ENCODE measurements at regions not wholly inside any gene's neighbourhood (a gene's known extent, or its start where the extent isn't known, plus 50 kb on each side); places are given as distances from the start of the nearest gene placed in this dataset.

- POLR2A ChIA-PET (ENCODE audit: low non-redundant PET): no interaction called here
- intact Hi-C loops (cut with micrococcal nuclease; ENCODE audit: unreplicated experiment): no loop called here
Observed at GRCh38 chr12:92275443-92276154, 130.0 kb upstream of the BTG1 start.

GRCh38 chr12:92273076-92273475, 127.4 kb upstream of the BTG1 start:
- no peak overlapping the region for H3K27ac ChIP-seq (ENCODE audit: low read depth, low read length, poor library complexity, severe bottlenecking)
- ChIA-PET POLR2A (ENCODE audit: low non-redundant PET) (no interaction called here), CTCF (no interaction called here)
- TF ChIP-seq CTCF (conservative IDR thresholded peaks at IDR 0.05; ENCODE audit: low read depth, low read length) (no peak), EZH2 (IDR thresholded peaks at IDR 0.05; ENCODE audit: borderline replicate concordance, low read depth, low read length, poor library complexity, severe bottlenecking) (no peak)
- intact Hi-C loops (cut with micrococcal nuclease; ENCODE audit: unreplicated experiment): no loop called here
- H3K27me3 ChIP-seq (replicated peaks; ENCODE audit: insufficient read depth, low read depth, low read length, poor library complexity): no peaks in the 10 kb centered on the region
- H3K9me3 ChIP-seq (ENCODE audit: low read depth, low read length, poor library complexity, severe bottlenecking): no peaks in the 10 kb centered on the region
- H3K4me3 ChIP-seq (ENCODE audit: low read depth, low read length, poor library complexity, severe bottlenecking): no peak overlapping the region
- H3K36me3 ChIP-seq (ENCODE audit: insufficient read depth, low read length, poor library complexity, severe bottlenecking): no peaks in the 10 kb centered on the region
- no TSS peak for BruUV-seq (replicated peaks)
- H3K4me1 ChIP-seq (ENCODE audit: insufficient read depth, low read length, poor library complexity, severe bottlenecking): no peaks in the 10 kb centered on the region
- no peak for DNase-seq (ENCODE audit: low spot score)

More at GRCh38 chr12:92275443-92276154, 130.0 kb upstream of the BTG1 start:
- Histone ChIP-seq H3K9me3 (ENCODE audit: low read depth, low read length, poor library complexity, severe bottlenecking) (no peaks in the 10 kb centered on the region), H3K4me3 (ENCODE audit: low read depth, low read length, poor library complexity, severe bottlenecking) (no peak overlapping the region), H3K27me3 (replicated peaks; ENCODE audit: insufficient read depth, low read depth, low read length, poor library complexity) (no peaks in the 10 kb centered on the region), H3K27ac (ENCODE audit: low read depth, low read length, poor library complexity, severe bottlenecking) (no peak overlapping the region), H3K36me3 (ENCODE audit: insufficient read depth, low read length, poor library complexity, severe bottlenecking) (no peaks in the 10 kb centered on the region), H3K4me1 (ENCODE audit: insufficient read depth, low read length, poor library complexity, severe bottlenecking) (no peaks in the 10 kb centered on the region)
- TF ChIP-seq CTCF (conservative IDR thresholded peaks at IDR 0.05; ENCODE audit: low read depth, low read length) (no peak), EZH2 (IDR thresholded peaks at IDR 0.05; ENCODE audit: borderline replicate concordance, low read depth, low read length, poor library complexity, severe bottlenecking) (no peak)
- CTCF ChIA-PET: no interaction called here
- BruUV-seq (replicated peaks): no TSS peak
- DNase-seq (ENCODE audit: low spot score): no peak

GRCh38 chr12:92272061-92272964, 126.7 kb upstream of the BTG1 start:
- ChIA-PET POLR2A (ENCODE audit: low non-redundant PET) (no interaction called here), CTCF (no interaction called here)
- intact Hi-C loops (cut with micrococcal nuclease; ENCODE audit: unreplicated experiment): no loop called here
- no TSS peak for BruUV-seq (replicated peaks)
- H3K4me1 ChIP-seq (ENCODE audit: insufficient read depth, low read length, poor library complexity, severe bottlenecking): no peaks in the 10 kb centered on the region
- TF ChIP-seq EZH2 (IDR thresholded peaks at IDR 0.05; ENCODE audit: borderline replicate concordance, low read depth, low read length, poor library complexity, severe bottlenecking): no peak
- no peak for TF ChIP-seq CTCF (conservative IDR thresholded peaks at IDR 0.05; ENCODE audit: low read depth, low read length)
- no peaks in the 10 kb centered on the region for H3K36me3 ChIP-seq (ENCODE audit: insufficient read depth, low read length, poor library complexity, severe bottlenecking)
- no peak overlapping the region for H3K27ac ChIP-seq (ENCODE audit: low read depth, low read length, poor library complexity, severe bottlenecking)
- DNase-seq (ENCODE audit: low spot score): no peak
- H3K9me3 ChIP-seq (ENCODE audit: low read depth, low read length, poor library complexity, severe bottlenecking): no peaks in the 10 kb centered on the region
- no peak overlapping the region for H3K4me3 ChIP-seq (ENCODE audit: low read depth, low read length, poor library complexity, severe bottlenecking)
- no peaks in the 10 kb centered on the region for H3K27me3 ChIP-seq (replicated peaks; ENCODE audit: insufficient read depth, low read depth, low read length, poor library complexity)

Measured in A673 (cell line).